ENCODE measurements at regions not wholly inside any gene's neighbourhood (a gene's known extent, or its start where the extent isn't known, plus 50 kb on each side); places are given as distances from the start of the nearest gene placed in this dataset.

GRCh38 chr17:14940108-14940937, 324.8 kb downstream of the PMP22 start:
- TF ChIP-seq CTCF (IDR thresholded peaks at IDR 0.05) (no peak), POLR2A (IDR thresholded peaks at IDR 0.05) (no peak)
